CD4-positive, alpha-beta T cell treated with Interferon alpha-2 for 1 hour (primary cell): ENCODE measurements at regions not wholly inside any gene's neighbourhood (a gene's known extent, or its start where the extent isn't known, plus 50 kb on each side); places are given as distances from the start of the nearest gene placed in this dataset.

Experiments used
- DNase-seq, 2 donors: peaks; one replicate each; pipeline ENCODE4 v3.0.0-alpha.2; 2020 to 2022

GRCh38 chr7:110607050-110607857 lies 483.7 kb upstream of the LRRN3 start:
- DNase-seq, result no peak

GRCh38 chr7:110609336-110609735 lies 481.6 kb upstream of the LRRN3 start:
- DNase-seq, result no peak

GRCh38 chr7:110612680-110613079 lies 478.2 kb upstream of the LRRN3 start:
- DNase-seq, result no peak
